ENCODE measurements at regions not wholly inside any gene's neighbourhood (a gene's known extent, or its start where the extent isn't known, plus 50 kb on each side); places are given as distances from the start of the nearest gene placed in this dataset.

DNA sequence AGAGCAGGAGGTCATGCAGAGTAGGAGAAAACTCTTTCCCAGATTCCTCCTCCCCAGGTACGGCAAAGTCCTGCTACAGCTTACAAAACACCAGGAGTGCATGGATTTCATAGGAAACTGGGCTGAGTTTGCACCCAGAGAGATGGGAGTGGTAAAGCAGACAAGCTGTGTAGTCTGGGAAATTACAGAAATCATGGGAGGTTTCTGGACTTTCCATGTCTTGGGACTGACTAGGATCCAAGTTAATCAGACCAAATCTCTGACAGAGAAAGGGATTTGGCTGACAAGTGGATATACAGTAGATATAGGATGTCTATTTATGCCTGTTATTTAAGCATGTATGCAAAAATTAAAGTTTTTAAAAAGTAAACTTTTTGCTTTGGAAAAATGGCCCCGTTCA lies 205.4 kb upstream of the ACVR2A start:
- TF ChIP-seq EGR1 (IDR thresholded peaks at IDR 0.05; ENCODE audit: low read depth) (no peak), POLR2AphosphoS5 (IDR thresholded peaks at IDR 0.05; ENCODE audit: low read depth, low read length) (no peak), SP1 (IDR thresholded peaks at IDR 0.05; ENCODE audit: low read depth) (no peak), SRF (IDR thresholded peaks at IDR 0.05; ENCODE audit: low read depth) (no peak), POLR2A (IDR thresholded peaks at IDR 0.05; ENCODE audit: borderline replicate concordance, extremely low read depth, insufficient read depth, insufficient read length) (no peak)
- TF ChIP-seq, protein P1, sequence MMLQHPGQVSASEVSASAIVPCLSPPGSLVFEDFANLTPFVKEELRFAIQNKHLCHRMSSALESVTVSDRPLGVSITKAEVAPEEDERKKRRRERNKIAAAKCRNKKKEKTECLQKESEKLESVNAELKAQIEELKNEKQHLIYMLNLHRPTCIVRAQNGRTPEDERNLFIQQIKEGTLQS (IDR thresholded peaks at IDR 0.05) = no peak
- TF ChIP-seq, protein P2, sequence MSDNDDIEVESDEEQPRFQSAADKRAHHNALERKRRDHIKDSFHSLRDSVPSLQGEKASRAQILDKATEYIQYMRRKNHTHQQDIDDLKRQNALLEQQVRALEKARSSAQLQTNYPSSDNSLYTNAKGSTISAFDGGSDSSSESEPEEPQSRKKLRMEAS (IDR thresholded peaks at IDR 0.05) = no peak
- TF ChIP-seq, protein P3, sequence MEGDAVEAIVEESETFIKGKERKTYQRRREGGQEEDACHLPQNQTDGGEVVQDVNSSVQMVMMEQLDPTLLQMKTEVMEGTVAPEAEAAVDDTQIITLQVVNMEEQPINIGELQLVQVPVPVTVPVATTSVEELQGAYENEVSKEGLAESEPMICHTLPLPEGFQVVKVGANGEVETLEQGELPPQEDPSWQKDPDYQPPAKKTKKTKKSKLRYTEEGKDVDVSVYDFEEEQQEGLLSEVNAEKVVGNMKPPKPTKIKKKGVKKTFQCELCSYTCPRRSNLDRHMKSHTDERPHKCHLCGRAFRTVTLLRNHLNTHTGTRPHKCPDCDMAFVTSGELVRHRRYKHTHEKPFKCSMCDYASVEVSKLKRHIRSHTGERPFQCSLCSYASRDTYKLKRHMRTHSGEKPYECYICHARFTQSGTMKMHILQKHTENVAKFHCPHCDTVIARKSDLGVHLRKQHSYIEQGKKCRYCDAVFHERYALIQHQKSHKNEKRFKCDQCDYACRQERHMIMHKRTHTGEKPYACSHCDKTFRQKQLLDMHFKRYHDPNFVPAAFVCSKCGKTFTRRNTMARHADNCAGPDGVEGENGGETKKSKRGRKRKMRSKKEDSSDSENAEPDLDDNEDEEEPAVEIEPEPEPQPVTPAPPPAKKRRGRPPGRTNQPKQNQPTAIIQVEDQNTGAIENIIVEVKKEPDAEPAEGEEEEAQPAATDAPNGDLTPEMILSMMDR (IDR thresholded peaks at IDR 0.05 in 2 of 3, conservative IDR thresholded peaks at IDR 0.05 in 1 of 3; ENCODE audit: borderline replicate concordance in 1 of 3, insufficient read depth in 1 of 3, low read depth in 2 of 3, low read length in 2 of 3) = no peak
- TF ChIP-seq, protein P4, sequence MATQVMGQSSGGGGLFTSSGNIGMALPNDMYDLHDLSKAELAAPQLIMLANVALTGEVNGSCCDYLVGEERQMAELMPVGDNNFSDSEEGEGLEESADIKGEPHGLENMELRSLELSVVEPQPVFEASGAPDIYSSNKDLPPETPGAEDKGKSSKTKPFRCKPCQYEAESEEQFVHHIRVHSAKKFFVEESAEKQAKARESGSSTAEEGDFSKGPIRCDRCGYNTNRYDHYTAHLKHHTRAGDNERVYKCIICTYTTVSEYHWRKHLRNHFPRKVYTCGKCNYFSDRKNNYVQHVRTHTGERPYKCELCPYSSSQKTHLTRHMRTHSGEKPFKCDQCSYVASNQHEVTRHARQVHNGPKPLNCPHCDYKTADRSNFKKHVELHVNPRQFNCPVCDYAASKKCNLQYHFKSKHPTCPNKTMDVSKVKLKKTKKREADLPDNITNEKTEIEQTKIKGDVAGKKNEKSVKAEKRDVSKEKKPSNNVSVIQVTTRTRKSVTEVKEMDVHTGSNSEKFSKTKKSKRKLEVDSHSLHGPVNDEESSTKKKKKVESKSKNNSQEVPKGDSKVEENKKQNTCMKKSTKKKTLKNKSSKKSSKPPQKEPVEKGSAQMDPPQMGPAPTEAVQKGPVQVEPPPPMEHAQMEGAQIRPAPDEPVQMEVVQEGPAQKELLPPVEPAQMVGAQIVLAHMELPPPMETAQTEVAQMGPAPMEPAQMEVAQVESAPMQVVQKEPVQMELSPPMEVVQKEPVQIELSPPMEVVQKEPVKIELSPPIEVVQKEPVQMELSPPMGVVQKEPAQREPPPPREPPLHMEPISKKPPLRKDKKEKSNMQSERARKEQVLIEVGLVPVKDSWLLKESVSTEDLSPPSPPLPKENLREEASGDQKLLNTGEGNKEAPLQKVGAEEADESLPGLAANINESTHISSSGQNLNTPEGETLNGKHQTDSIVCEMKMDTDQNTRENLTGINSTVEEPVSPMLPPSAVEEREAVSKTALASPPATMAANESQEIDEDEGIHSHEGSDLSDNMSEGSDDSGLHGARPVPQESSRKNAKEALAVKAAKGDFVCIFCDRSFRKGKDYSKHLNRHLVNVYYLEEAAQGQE (IDR thresholded peaks at IDR 0.05; ENCODE audit: low read depth) = no peak
